GM23338 (cell line): ENCODE measurements at regions not wholly inside any gene's neighbourhood (a gene's known extent, or its start where the extent isn't known, plus 50 kb on each side); places are given as distances from the start of the nearest gene placed in this dataset.
A peak's percentile ranks its signal among the peaks of the same experiment; 100 is the strongest.

ENCODE experiments used
- ATAC-seq: fragments of 200-7000 bp; cut with Tn5 transposase; 3 replicates; pipeline ENCODE4 v1.9.1; 2020
- DNase-seq: peaks from one replicate; pipeline ENCODE4 v3.0.0-alpha.2; 2015; ENCODE audit warnings: low spot score
- H2AFZ ChIP-seq: fragments of 200-600 bp; sonication (generic); 2 replicates; pipeline ENCODE4 v1.8.0; 2016; ENCODE audit warnings: antibody characterized with exemption, mild to moderate bottlenecking, moderate library complexity
- H3F3A ChIP-seq: fragments of 200-600 bp; sonication (generic); replicated peaks from 2 replicates; pipeline ENCODE4 v1.8.0; 2017; ENCODE audit warnings: antibody characterized with exemption, mixed run types, low read depth
- H3K27ac ChIP-seq: fragments of 200-600 bp; sonication (generic); 2 replicates; pipeline ENCODE4 v1.6.1; 2016; ENCODE audit warnings: low read depth
- H3K27me3 ChIP-seq: fragments of 200-600 bp; sonication (generic); 2 replicates; pipeline ENCODE4 v1.8.0; 2016; ENCODE audit warnings: mild to moderate bottlenecking, mixed run types, moderate library complexity; ENCODE audit not compliant: insufficient read depth
- H3K36me3 ChIP-seq: fragments of 200-600 bp; sonication (generic); 2 replicates; pipeline ENCODE4 v1.8.0; 2016; ENCODE audit warnings: mild to moderate bottlenecking; ENCODE audit not compliant: insufficient read depth
- H3K4me1 ChIP-seq: fragments of 200-600 bp; sonication (generic); 2 replicates; pipeline ENCODE4 v1.8.0; 2016; ENCODE audit warnings: mild to moderate bottlenecking, moderate library complexity; ENCODE audit not compliant: insufficient read depth
- H3K4me2 ChIP-seq: fragments of 200-600 bp; sonication (generic); 2 replicates; pipeline ENCODE4 v1.7.1; 2017; ENCODE audit warnings: mixed run types
- H3K4me3 ChIP-seq: fragments of 200-600 bp; sonication (generic); 2 replicates; pipeline ENCODE4 v1.6.1; 2016; ENCODE audit warnings: mixed run types
- H3K79me2 ChIP-seq: fragments of 200-600 bp; sonication (generic); replicated peaks from 2 replicates; pipeline ENCODE4 v1.8.0; 2017; ENCODE audit warnings: mild to moderate bottlenecking; ENCODE audit not compliant: insufficient read depth
- H3K9me2 ChIP-seq: fragments of 200-600 bp; sonication (generic); 2 replicates; pipeline ENCODE4 v1.8.0; 2017; ENCODE audit not compliant: insufficient read depth
- H4K20me1 ChIP-seq: fragments of 200-600 bp; sonication (generic); replicated peaks from 2 replicates; pipeline ENCODE4 v1.8.0; 2017; ENCODE audit warnings: mild to moderate bottlenecking; ENCODE audit not compliant: insufficient read depth
- H3K27ac Mint-ChIP-seq: 2 replicates; pipeline ENCODE4 v1.8.0; 2020; ENCODE audit warnings: inconsistent platforms, mild to moderate bottlenecking, moderate library complexity, mixed read lengths
- H3K27me3 Mint-ChIP-seq: 3 replicates; pipeline ENCODE4 v1.8.0; 2022; ENCODE audit warnings: low read depth, mild to moderate bottlenecking, moderate library complexity, mixed read lengths, inconsistent platforms; ENCODE audit not compliant: insufficient read depth, poor library complexity
- H3K36me3 Mint-ChIP-seq: 3 replicates; pipeline ENCODE4 v1.8.0; 2021; ENCODE audit warnings: low read depth, mild to moderate bottlenecking, inconsistent platforms, moderate library complexity, mixed read lengths
- H3K4me1 Mint-ChIP-seq: 3 replicates; pipeline ENCODE4 v1.8.0; 2020; ENCODE audit warnings: mild to moderate bottlenecking, inconsistent platforms, mixed read lengths
- H3K4me3 Mint-ChIP-seq: 3 replicates; pipeline ENCODE4 v1.8.0; 2021; ENCODE audit warnings: moderate library complexity, mild to moderate bottlenecking, inconsistent platforms, mixed read lengths
- H3K9me3 Mint-ChIP-seq: 3 replicates; pipeline ENCODE4 v1.8.0; 2020; ENCODE audit warnings: moderate library complexity, mild to moderate bottlenecking, inconsistent platforms, mixed read lengths
- CTCF ChIP-seq, 2 experiments: fragments of 200-600 bp in 1 of 2; sonication (generic) in 1 of 2; conservative IDR thresholded peaks; 2 replicates each; pipeline versions ENCODE4 v1.5.1 to v1.6.1; 2016 to 2017; ENCODE audit warnings: antibody characterized with exemption in 2 of 2, low read depth in 2 of 2, mild to moderate bottlenecking in 2 of 2, moderate library complexity in 1 of 2
- ETS1 ChIP-seq: IDR thresholded peaks from 2 replicates; pipeline ENCODE4 v1.6.1; 2016; ENCODE audit warnings: antibody characterized with exemption
- EZH2 ChIP-seq: fragments of 200-600 bp; sonication (generic); IDR thresholded peaks from one replicate; pipeline ENCODE4 v1.8.0; 2017; ENCODE audit warnings: antibody characterized with exemption, mild to moderate bottlenecking, low read depth; ENCODE audit not compliant: unreplicated experiment
- EZH2phosphoT487 ChIP-seq: fragments of 200-600 bp; sonication (generic); IDR thresholded peaks from one replicate; pipeline ENCODE4 v1.8.1; 2018; ENCODE audit warnings: antibody characterized with exemption; ENCODE audit not compliant: unreplicated experiment
- JUNB ChIP-seq: IDR thresholded peaks from one replicate; pipeline ENCODE4 v1.6.1; 2016; ENCODE audit warnings: antibody characterized with exemption; ENCODE audit not compliant: unreplicated experiment
- NANOG ChIP-seq: IDR thresholded peaks from 2 replicates; pipeline ENCODE4 v1.6.1; 2016; ENCODE audit warnings: antibody characterized with exemption, borderline replicate concordance
- POLR2AphosphoS5 ChIP-seq: IDR thresholded peaks from 2 replicates; pipeline ENCODE4 v1.6.1; 2016; ENCODE audit warnings: antibody characterized with exemption, low read depth
- REST ChIP-seq: IDR thresholded peaks from one replicate; pipeline ENCODE4 v1.6.1; 2018; ENCODE audit warnings: antibody characterized with exemption; ENCODE audit not compliant: unreplicated experiment
- STAT1 ChIP-seq: IDR thresholded peaks from one replicate; pipeline ENCODE4 v1.6.1; 2016; ENCODE audit warnings: antibody characterized with exemption; ENCODE audit not compliant: unreplicated experiment
- ZNF114 ChIP-seq: fragments of 250-450 bp; sonication (Bioruptor Pico); IDR thresholded peaks from 2 replicates; pipeline ENCODE4 v1.5.0; 2020; ENCODE audit warnings: mild to moderate bottlenecking, moderate library complexity
- ZNF331 ChIP-seq: fragments of 250-450 bp; sonication (Bioruptor Pico); IDR thresholded peaks from 2 replicates; pipeline ENCODE4 v1.5.0; 2020; ENCODE audit warnings: low read depth, mild to moderate bottlenecking, moderate library complexity
- ZNF462 ChIP-seq: fragments of 250-450 bp; sonication (Bioruptor Pico); IDR thresholded peaks from 2 replicates; pipeline ENCODE4 v1.5.0; 2020; ENCODE audit warnings: mild to moderate bottlenecking, moderate library complexity

- Mint-ChIP-seq H3K4me3 (no peak overlapping the region), H3K27me3 (no peaks in the 10 kb centered on the region), H3K4me1 (peaks cover 19% of the 10 kb centered on the region), H3K27ac (no peak overlapping the region), H3K36me3 (no peaks in the 10 kb centered on the region), H3K9me3 (peaks cover 2% of the 10 kb centered on the region; the same call in 1 of the 3 replicates)
- no peaks in the 10 kb centered on the region for H3K79me2 ChIP-seq
- H3F3A ChIP-seq = no peaks in the 10 kb centered on the region
- H4K20me1 ChIP-seq = no peaks in the 10 kb centered on the region
- no peaks in the 10 kb centered on the region; the same call in 1 of the 2 replicates for H3K9me2 ChIP-seq
- H3K27ac ChIP-seq = no peak overlapping the region
- no peak for TF ChIP-seq POLR2AphosphoS5
- no peak for TF ChIP-seq NANOG
- no peak for TF ChIP-seq ZNF114 (CRISPR knock-in tag)
- no peak for TF ChIP-seq REST
- no peak for TF ChIP-seq ETS1
- TF ChIP-seq EZH2phosphoT487 = no peak
- TF ChIP-seq ZNF462 = no peak
- TF ChIP-seq ZNF331 (CRISPR knock-in tag) = no peak
- TF ChIP-seq EZH2 = no peak
- no peak for TF ChIP-seq JUNB
- TF ChIP-seq STAT1 = no peak
- no peak for TF ChIP-seq CTCF (conservative IDR thresholded peaks at IDR 0.05; ENCODE audit: low read depth in 2 of 2)
- H3K4me3 ChIP-seq = no peak overlapping the region
- DNase-seq (peak; percentile 16), ATAC-seq (peak; percentile 66)
- H3K27me3 ChIP-seq = no peaks in the 10 kb centered on the region
- no peaks in the 10 kb centered on the region for H3K36me3 ChIP-seq
- no peak overlapping the region for H2AFZ ChIP-seq
- peaks cover 21% of the 10 kb centered on the region for H3K4me1 ChIP-seq
- peak overlapping the region; percentile 19; the same call in 1 of the 2 replicates for H3K4me2 ChIP-seq
Measured at GRCh38 chr12:115057445-115057844, 373.5 kb upstream of the TBX3 start.
